GM21529 (cell line): ENCODE measurements at regions not wholly inside any gene's neighbourhood (a gene's known extent, or its start where the extent isn't known, plus 50 kb on each side); places are given as distances from the start of the nearest gene placed in this dataset.

Experiments
- ATAC-seq: cut with Tn5 transposase; IDR thresholded peaks from one replicate; pipeline ENCODE4 v1.9.1; 2021; ENCODE audit not compliant: unreplicated experiment

- ATAC-seq, result no peak
Measured at GRCh38 chr15:93296759-93297500, 207.9 kb upstream of the RGMA start.

DNA sequence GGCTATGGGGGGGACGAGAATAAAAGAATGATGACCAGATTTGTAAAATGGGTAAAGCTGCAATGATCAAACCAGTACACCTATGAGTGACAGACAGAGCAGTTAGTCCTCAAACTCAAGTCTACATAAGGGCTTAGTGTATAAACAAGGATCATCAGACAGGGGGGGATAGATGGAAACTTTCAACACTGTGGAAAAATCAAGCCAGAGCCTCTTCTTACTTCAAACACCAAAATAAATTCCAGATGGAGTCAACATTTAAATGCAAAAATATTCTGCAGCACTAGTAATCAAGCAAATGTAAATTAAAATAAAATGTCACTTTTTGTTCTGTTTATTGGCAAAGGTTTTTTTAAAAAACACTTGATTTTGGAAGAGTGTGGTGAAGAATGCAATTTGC, 205.9 kb upstream of the RGMA start:
- no peak for ATAC-seq

- no peak for ATAC-seq
Measured at GRCh38 chr15:93294066-93294465, 205.1 kb upstream of the RGMA start.

DNA sequence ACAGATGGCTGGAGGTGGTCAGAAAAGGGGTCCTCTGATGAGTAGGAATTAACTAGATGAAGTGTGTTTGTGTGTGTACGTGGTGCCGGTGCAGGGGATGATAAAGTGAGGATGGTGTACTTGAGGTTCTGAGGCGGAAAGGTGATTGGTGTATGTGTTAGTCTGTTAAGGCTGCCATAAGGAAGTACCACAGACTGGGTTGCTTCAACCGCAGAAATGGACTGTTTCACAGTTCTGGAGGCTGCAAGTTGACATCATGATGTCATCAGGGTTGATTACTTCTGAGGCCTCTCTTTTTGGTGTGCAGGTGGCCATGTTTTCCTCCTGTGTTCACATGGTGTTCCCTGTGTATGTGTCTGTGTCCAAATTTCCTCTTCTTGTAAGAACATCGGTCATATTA, 202.4 kb upstream of the RGMA start:
- no peak for ATAC-seq

- ATAC-seq, result no peak
Measured at GRCh38 chr15:93290618-93290946, 201.6 kb upstream of the RGMA start.

DNA sequence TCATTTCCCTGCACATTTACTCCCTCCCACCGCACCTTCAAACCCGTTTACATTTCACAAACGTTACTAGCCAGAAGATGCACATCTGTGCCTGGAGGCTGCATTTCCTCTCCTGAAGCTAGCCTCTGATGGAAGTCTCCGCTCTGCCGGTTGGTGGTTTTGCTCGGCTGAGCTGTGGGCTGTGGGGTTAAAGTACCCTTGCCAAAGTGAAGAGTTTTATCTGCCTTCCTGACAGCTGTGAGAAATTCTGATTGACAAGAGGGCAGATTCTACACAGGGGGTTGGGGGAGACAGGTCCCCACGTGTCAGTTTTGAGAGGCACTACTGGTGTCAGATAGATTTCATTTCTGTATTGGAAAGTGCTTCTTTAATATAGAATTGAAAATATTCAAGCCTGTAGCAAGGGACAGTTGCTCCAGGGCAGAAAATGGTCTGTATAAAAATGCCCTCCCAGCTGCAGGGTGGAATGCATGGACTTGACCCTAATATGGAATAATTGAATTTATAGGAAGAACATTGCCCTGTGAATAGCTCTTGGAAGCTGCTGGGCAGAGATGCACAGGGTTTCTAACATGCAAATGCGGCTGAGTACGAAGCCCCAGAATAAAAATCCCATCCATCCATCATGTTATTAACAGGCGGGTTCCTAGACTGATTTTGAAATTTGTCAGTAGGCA, 201.1 kb upstream of the RGMA start:
- ATAC-seq, result no peak

GRCh38 chr15:93288728-93289294, 199.8 kb upstream of the RGMA start:
- ATAC-seq, result no peak

DNA sequence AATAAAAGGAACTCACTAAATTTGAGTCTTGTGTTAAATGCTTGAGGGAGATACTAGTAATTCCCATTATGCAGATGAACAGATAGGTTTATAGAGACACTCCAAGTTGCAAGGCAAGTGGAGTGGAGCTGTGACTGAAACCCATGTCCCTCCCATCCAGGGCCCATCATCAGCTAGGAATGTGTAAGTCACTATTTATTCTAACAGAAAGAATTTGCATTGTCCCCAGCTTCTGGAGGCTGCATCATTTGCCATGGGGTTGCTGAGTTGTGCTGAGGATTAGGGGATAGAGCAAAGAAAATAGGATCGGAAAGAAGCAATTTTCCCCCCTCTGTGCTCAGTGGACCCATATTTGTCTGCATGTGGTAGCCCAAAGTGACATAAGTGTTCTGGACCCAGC, 197.4 kb upstream of the RGMA start:
- no peak for ATAC-seq

DNA sequence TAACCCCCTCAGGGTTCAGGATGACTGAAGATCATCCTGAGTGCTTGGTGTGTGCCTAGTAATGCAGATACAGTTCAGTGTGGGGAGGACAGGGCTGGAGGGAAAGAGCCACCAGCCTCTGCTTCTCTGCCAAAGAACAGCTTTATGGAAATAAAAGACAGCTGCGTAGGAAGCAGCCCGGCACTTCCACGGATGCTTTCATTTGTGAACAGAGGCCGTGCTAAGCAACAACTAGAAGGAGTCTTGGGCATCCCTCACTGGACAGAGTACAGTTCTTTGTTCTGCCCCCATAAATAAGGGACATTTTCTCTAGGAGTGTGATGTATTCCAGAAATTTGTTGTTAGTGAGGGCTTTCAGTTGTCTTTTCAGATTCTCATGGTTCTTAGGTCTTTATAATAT, 194.8 kb upstream of the RGMA start:
- no peak for ATAC-seq

GRCh38 chr15:93282808-93283207, 193.8 kb upstream of the RGMA start:
- no peak for ATAC-seq

DNA sequence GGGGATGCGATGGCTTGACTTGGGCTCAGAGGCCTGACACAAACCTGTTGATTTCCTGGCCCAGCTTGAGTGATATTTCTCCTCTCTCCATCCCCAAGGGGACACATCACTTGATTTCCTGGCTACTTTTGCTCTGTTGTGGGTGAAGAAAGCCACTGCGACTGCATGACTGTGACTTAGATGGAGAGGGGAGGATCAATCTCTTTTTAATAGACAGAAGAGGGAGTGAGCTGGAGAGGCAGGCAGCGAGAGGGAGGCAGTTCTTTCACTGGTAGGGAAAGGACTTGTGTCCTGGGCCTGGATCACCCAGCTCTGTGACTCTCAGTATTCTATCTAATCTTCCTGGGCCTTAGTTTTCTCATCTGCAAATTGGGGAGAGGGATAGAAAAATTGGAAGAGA, 189.8 kb upstream of the RGMA start:
- no peak for ATAC-seq

DNA sequence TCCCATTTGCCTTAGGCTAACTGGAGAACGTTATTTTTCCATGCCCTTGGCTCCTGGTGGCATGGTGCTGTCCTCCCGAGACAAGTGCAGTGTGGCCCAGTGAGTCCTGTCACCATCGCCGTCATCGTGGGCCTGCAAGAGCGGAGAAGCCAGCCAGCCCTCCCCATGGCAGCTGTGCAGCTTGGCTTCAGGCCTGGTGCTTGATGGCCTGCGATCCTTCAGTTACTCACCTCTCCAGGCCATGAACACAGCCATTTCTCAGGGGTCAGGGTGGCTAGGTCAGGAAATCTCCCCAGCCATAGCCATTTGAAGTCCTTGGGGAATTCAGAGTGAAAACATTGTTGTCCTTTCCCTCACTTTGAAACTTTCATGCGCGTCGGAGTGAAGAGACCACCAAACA, 189.0 kb upstream of the RGMA start:
- no peak for ATAC-seq

DNA sequence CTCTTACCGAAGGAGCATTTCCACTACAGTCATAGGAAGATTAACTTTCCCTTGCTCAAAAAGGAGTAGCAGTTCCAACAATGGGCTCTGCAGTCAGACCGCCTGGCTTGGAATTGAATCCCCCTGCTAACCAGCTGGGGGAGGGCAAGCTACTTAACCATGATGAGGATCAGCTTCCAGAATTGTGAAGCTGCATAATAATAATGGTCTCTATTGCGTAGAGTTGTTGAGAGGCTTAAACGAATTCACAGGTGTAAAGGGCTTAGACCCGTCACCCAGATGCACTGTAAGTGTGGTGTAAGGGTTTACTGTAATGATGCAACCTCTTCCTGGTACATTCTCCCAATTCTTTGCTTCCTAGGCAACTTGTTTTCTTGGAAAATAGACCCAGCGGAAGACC, 185.2 kb upstream of the RGMA start:
- no peak for ATAC-seq

DNA sequence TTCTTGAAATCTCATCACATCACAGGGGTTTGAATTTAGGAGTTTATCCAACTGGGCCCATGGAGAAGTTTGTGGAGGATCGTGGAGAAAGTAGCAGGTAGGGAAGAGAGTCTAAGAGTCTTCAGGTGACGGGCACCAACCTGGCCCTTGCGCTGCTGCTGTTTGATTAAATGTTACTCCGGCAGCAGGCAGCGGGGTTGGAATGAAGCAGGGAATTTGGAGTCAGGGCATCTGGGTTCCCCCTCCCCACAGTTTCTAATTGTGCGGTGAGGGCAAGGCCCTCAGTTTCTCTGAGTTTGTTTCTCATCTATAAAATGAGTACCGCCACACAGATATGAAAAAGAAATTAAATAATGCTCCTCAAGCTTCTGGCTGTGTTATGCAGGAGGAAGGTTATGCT, 182.9 kb upstream of the RGMA start:
- no peak for ATAC-seq

DNA sequence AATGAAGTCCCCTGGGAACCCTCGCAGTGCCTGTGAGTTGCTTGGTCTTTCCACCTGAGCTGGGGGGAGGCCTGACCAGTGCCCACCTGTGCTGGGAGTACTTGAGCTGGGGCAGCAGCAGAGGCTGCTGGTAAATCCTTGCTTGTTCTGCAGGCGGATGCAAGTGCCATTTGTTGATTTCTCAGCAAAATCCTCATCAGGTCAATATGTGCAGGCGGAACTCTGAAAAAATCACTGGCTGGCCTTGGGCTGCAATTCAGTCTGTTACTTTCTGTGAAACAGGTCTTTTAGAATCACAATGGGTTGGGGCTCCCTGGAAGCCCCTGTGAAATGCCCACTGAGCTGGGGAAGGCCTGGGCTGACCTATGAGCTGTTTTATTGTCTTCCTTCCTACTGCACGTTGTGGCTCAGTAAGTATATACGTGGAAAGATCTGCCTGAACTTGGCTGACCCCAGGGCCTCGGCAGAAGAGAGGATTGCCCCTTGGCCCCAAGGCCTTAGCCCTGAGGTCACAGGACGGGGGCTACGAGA, 182.0 kb upstream of the RGMA start:
- no peak for ATAC-seq

DNA sequence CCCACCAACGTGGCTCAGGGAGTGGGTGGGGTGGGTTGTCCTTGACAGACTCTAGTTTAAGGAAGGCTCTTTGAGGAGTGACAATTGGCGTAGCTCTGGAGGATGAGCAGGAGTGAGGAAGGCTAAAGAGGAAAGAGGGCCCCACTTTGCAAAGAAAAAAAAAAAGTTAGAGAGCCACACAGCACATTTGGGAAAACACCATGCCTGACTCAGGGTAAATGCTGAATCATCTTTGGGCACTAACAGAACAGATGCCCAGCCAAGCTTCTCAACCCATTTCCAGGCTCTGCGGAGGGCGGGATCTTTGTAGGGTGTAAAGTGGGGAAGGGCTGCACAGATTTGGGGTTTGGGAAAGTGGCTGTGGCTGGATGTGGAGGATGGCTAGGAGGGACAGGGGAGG, 179.1 kb upstream of the RGMA start:
- no peak for ATAC-seq

DNA sequence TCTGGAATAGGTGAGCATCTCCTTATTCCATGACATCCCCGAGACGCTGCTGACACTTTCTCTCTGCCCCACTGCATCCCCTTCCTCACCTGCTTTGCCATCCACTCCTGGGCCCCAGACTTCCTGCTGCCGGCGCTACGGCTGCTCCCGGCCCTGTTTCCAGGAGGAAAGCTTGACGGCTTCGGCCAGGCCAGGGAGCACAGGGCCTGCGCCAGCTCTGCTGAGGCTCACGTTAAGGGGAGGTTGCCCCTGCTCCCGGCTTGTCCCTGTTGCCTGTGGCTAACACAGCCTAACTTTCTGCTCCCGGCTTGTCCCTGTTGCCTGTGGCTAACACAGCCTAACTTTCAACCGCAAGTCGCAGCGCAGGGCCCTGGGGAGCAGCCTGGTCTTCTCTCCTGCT, 177.3 kb upstream of the RGMA start:
- ATAC-seq, result no peak

- ATAC-seq, result no peak
Measured at GRCh38 chr15:93265111-93265556, 176.1 kb upstream of the RGMA start.

DNA sequence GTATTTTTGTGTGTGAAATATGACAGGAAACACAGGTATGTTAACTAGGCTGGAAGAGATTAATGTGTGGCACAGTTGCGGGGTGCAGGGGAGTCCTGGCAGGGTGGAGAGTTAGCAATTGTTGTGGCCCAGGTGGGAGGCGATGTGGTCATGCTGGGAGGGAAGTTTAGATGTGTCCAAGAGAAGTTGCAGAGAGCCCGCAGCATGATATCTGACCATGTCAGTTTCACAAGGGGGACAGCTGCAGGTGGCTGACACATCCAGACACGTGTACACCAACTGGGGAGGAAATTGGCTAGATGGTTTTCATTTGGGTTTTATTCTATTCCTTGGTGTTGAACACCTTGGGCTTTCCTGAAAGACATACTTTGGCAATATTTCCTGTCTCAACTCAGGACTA, 172.8 kb upstream of the RGMA start:
- ATAC-seq, result no peak

GRCh38 chr15:93257920-93258319, 168.9 kb upstream of the RGMA start:
- no peak for ATAC-seq

DNA sequence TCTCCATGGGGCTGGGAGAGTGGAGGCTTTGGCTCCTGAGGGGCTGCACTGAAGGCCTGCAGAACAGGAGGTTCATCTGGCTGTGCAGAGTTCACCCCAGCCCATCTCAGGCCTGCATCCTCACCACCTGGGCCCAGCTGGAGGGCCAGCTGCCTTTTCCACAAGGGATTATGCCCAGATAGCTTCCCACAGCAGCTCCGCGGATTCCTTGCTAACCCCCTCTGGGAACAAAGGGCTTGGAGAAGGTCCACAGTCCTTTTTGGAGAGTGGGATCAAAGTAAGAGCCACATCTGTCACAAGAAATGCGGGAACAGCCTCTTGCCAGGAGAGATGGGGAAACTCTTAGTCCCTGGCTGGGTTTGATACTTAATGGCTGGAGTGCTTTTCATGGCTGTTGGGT, 164.7 kb upstream of the RGMA start:
- no peak for ATAC-seq

DNA sequence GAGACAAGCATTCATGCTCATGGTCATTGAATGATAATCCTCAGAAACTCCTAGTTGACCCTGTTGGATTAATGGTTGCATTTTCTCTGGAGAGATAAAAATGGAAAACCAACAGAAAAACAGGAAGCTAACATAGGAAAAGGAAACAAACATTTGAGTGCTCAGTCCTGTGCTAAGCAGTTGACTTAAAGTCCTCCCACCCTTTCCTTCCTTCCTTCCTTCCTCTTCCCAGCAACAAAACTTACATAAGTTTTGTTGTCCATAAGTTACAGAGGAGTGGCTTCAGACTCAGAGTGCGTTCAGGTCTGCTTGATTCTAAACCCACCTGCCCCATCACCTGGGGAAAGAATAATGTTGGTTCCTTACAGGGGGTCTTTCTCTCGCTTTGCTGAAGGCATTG, 163.8 kb upstream of the RGMA start:
- no peak for ATAC-seq
